Testis (tissue), 2 donors: ENCODE measurements at regions not wholly inside any gene's neighbourhood (a gene's known extent, or its start where the extent isn't known, plus 50 kb on each side); places are given as distances from the start of the nearest gene placed in this dataset.
"Not testable (repeated sequence)": the region's sequence is repeated elsewhere in the genome, so short reads cannot be mapped to it uniquely, and the experiment has no call there.

Experiments used
- DNase-seq: peaks from one replicate; pipeline ENCODE4 v3.0.0-alpha.2; 2019
- H3K27ac ChIP-seq, 2 donors: fragments of 200-600 bp; sonication (generic); one replicate each; pipeline ENCODE4 v1.5.1; 2019
- H3K27me3 ChIP-seq: fragments of 200-600 bp; sonication (generic); one replicate; pipeline ENCODE4 v1.5.1; 2019
- H3K36me3 ChIP-seq: fragments of 200-600 bp; sonication (generic); one replicate; pipeline ENCODE4 v1.5.1; 2017; ENCODE audit warnings: low read depth; ENCODE audit errors: missing control alignments
- H3K4me1 ChIP-seq: fragments of 200-600 bp; sonication (generic); one replicate; pipeline ENCODE4 v1.5.1; 2019
- H3K4me3 ChIP-seq, 2 donors: fragments of 200-600 bp; sonication (generic); one replicate each; pipeline ENCODE4 v1.5.1; 2017 to 2019
- H3K9me3 ChIP-seq: fragments of 200-600 bp; sonication (generic); one replicate; pipeline ENCODE4 v1.5.1; 2017
- POLR2A ChIP-seq: fragments of 450-650 bp; IDR thresholded peaks from one replicate; pipeline ENCODE4 v1.6.1; 2017; ENCODE audit warnings: antibody characterized with exemption, mild to moderate bottlenecking, moderate library complexity
- WGBS, 2 donors: methylation state at CpG; one replicate each; pipeline ENCODE4 v1.1.5; 2018; 5-methylcytosine and 5-hydroxymethylcytosine counted together
- intact Hi-C: fragments of 100-400 bp; cut with DNase I; formaldehyde crosslinking; loops from one replicate; pipeline ENCODE4 v1.15.1; 2023; ENCODE audit warnings: low total_unique reads
- TF ChIP-seq, protein P1 (sequence below), 3 experiments: fragments of 450-650 bp in 2 of 3; fragments of 200-600 bp in 1 of 3; sonication (generic) in 1 of 3; IDR thresholded peaks; one replicate each; pipeline ENCODE4 v1.5.1; 2016 to 2019; ENCODE audit warnings: antibody characterized with exemption in 3 of 3, mild to moderate bottlenecking in 2 of 3, moderate library complexity in 1 of 3

DNA sequence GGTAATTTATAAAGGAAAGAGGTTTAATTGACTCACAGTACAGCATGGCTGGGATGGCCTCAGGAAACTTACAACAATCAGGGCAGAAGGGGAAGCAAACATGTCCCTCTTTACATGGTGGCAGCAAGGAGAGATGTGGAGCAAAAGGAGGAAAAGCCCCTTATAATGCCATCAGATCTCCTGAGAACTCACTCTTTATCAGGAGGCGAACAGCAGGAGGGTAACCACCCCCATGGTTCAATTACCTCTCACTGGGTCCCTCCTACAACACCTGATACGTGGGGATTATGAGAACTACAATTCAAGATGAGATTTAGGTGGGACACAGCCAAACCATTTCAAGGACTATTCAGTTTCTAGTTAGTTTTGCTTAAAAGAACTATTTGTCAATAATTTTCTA is 453.3 kb downstream of the C12orf50 start:
- intact Hi-C loops: no loop called here
- WGBS, 2 donors: 75 to 76% methylated on average over 2 of the region's 2 CpGs

DNA sequence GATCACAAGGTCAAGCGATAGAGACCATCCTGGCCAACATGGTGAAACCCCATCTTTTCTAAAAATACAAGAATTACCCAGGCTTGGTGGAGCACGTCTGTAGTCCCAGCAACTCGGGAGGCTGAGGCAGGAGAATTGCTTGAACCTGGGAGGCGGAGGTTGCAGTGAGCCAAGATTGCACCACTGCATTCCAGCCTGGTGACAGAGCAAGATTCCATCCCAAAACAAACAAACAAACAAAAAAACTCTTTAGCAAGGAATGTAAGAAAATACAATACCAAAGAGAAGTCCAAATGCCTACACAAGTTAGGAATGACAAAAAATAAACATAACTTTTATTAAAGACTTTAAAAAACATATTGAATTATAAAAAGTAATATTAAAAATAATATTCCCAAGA is 462.3 kb downstream of the C12orf50 start:
- H3K4me1 ChIP-seq, H3K36me3 ChIP-seq, H3K9me3 ChIP-seq, DNase-seq, H3K27me3 ChIP-seq, H3K27ac ChIP-seq, intact Hi-C loops, H3K4me3 ChIP-seq: not testable (repeated sequence)
- 72 to 81% methylated on average over 4 of the region's 4 CpGs for WGBS, 2 donors

More for the DNA sequence above, 453.3 kb downstream of the C12orf50 start:
- H3K9me3 ChIP-seq: no peaks in the 10 kb centered on the region
- no peaks in the 10 kb centered on the region for H3K36me3 ChIP-seq
- TF ChIP-seq, protein P1, sequence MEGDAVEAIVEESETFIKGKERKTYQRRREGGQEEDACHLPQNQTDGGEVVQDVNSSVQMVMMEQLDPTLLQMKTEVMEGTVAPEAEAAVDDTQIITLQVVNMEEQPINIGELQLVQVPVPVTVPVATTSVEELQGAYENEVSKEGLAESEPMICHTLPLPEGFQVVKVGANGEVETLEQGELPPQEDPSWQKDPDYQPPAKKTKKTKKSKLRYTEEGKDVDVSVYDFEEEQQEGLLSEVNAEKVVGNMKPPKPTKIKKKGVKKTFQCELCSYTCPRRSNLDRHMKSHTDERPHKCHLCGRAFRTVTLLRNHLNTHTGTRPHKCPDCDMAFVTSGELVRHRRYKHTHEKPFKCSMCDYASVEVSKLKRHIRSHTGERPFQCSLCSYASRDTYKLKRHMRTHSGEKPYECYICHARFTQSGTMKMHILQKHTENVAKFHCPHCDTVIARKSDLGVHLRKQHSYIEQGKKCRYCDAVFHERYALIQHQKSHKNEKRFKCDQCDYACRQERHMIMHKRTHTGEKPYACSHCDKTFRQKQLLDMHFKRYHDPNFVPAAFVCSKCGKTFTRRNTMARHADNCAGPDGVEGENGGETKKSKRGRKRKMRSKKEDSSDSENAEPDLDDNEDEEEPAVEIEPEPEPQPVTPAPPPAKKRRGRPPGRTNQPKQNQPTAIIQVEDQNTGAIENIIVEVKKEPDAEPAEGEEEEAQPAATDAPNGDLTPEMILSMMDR (IDR thresholded peaks at IDR 0.05): no peak
- no peak for TF ChIP-seq POLR2A
- no peaks in the 10 kb centered on the region for H3K4me1 ChIP-seq
- DNase-seq: no peak
- H3K27ac ChIP-seq: no peak overlapping the region
- H3K27me3 ChIP-seq: no peaks in the 10 kb centered on the region
- no peak overlapping the region for H3K4me3 ChIP-seq

DNA sequence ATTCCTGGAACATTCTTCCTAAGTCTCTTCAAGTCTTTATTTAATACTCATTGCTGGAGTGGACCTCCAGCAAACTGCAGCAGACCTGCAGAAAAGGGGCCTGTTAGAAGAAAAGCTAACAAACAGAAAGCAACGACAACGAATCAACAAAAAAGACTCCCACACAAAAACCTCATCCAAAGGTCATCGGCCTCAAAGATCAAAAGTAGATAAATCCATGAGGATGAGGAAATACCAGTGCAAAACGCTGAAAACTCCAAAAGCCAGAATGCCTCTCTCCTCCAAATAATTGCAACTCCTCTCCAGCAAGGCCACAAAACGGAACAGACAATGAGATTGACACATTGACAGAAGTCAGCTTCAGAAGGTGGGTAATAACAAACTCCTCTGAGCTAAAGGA is 472.2 kb downstream of the C12orf50 start:
- 81 to 85% methylated on average over 5 of the region's 5 CpGs for WGBS, 2 donors

DNA sequence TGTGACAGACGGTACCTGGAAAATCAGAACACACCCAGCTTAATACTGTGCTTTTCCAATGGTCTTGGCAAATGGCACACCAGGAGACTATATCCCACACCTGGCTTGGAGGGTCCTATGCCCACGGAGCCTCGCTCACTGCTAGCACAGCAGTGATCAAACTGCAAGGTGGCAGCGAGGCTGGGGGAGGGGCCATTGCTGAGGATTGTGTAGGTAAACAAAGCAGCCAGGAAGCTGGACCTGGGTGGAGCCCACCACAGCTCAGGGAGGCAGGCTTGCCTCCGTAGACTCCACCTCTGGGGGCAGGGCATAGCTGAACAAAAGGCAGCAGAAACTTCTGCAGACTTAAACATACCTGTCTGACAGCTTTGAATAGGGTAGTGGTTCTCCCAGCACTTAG is 498.0 kb downstream of the C12orf50 start:
- H3K27ac ChIP-seq, H3K36me3 ChIP-seq, H3K9me3 ChIP-seq, DNase-seq, H3K27me3 ChIP-seq, H3K4me3 ChIP-seq, H3K4me1 ChIP-seq, intact Hi-C loops: not testable (repeated sequence)
- WGBS, 2 donors: 85 to 91% methylated on average over 5 of the region's 5 CpGs

More for the DNA sequence above, 472.2 kb downstream of the C12orf50 start:
- Histone ChIP-seq H3K27ac (no peak overlapping the region), H3K27me3 (no peaks in the 10 kb centered on the region), H3K36me3 (no peaks in the 10 kb centered on the region), H3K4me3 (no peak overlapping the region), H3K4me1 (no peaks in the 10 kb centered on the region), H3K9me3 (no peaks in the 10 kb centered on the region)
- TF ChIP-seq POLR2A: no peak
- TF ChIP-seq, protein P1 (IDR thresholded peaks at IDR 0.05): no peak
- no peak for DNase-seq
- intact Hi-C loops: no loop called here

DNA sequence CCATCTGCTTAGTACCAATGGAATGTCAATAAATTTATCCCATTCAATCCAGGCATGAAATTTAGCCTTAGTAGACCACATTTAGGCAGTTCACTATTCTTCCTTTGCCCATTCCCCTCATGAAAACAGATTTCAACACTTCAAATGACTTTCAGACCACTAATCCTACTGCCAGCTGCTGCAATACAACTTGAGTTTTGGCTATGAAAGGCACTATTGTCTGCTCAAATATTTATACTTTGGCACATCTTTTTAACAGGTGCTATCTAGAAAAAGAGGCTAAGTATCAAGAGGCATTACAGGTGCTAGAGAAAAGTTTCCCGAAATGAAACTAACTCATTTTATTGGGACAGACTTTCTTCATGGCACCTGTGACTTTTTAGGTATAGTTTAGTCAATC is 499.8 kb downstream of the C12orf50 start:
- H3K4me3 ChIP-seq: no peak overlapping the region

DNA sequence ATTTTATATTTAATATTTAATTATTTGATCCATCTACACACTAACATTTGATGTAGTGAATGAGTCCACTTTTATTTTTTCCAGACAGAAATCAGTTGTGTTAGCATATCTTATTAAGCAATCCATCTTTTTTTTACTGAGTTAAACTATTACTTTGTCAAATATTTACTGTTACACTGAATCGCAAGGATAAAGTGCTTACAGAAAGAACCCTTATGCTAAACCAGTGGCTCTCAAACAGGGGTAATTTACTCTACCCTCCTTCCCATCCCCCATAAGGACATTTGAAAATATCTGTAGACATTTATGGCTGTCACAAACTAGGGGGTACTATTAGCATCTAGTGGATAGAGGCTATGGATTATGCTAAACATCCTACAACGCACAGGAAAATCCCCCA is 508.2 kb downstream of the C12orf50 start:
- TF ChIP-seq POLR2A: no peak
- TF ChIP-seq, protein P1 (IDR thresholded peaks at IDR 0.05): no peak

More for the DNA sequence above, 499.8 kb downstream of the C12orf50 start:
- no peaks in the 10 kb centered on the region for H3K36me3 ChIP-seq
- no peak for DNase-seq
- WGBS, 2 donors: 93 to 94% methylated on average over 1 of the region's 1 CpG
- TF ChIP-seq, protein P1 (IDR thresholded peaks at IDR 0.05): no peak
- no peak for TF ChIP-seq POLR2A
- no peak overlapping the region for H3K27ac ChIP-seq
- intact Hi-C loops: no loop called here
- no peaks in the 10 kb centered on the region for H3K27me3 ChIP-seq
- no peaks in the 10 kb centered on the region for H3K9me3 ChIP-seq
- H3K4me1 ChIP-seq: no peaks in the 10 kb centered on the region

More for the DNA sequence above, 508.2 kb downstream of the C12orf50 start:
- Histone ChIP-seq H3K4me3 (no peak overlapping the region), H3K36me3 (no peaks in the 10 kb centered on the region), H3K27me3 (no peaks in the 10 kb centered on the region), H3K27ac (no peak overlapping the region), H3K4me1 (no peaks in the 10 kb centered on the region), H3K9me3 (no peaks in the 10 kb centered on the region)
- intact Hi-C loops: no loop called here
- 93 to 96% methylated on average over 2 of the region's 2 CpGs for WGBS, 2 donors
- DNase-seq: no peak
